ENCODE measurements at regions not wholly inside any gene's neighbourhood (a gene's known extent, or its start where the extent isn't known, plus 50 kb on each side); places are given as distances from the start of the nearest gene placed in this dataset.
"Not testable (repeated sequence)": the region's sequence is repeated elsewhere in the genome, so short reads cannot be mapped to it uniquely, and the experiment has no call there.

DNA sequence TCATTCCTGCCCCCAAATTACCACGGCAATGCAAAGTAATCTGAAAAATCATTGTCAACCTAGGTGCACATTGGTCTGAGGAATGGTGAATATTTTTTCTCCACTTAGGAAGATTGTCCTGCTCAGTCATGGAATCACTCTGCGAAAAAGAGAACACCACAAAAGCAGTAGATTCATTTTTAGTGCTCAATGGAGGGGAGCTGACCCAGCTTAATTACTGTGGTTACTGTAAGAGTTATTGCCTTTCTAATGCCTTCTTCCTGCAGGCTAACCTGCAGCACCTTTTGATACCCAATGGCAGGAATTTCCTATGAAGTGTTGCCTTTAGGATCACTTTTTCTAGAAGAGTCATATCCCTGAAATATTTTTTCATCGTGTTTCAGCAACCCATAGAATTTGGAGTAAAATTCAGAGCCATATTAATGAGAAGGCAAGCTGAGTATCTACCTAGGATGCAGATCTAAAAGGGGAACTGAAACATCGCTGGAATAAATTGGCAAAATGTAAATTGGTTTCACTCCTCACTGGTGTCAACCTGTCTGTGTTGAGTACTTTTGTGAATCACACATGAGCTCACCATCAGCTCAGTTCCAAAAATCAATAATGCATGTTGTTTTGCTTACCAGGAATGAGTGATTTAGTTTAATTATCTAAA is 464.5 kb downstream of the CSNK1G3 start:
- FAIRE-seq (peak; percentile 53), DNase-seq (ENCODE audit: extremely low spot score, insufficient read length, low read depth) (no peak)

- not testable (repeated sequence) for FAIRE-seq; DNase-seq (ENCODE audit: extremely low spot score, insufficient read length, low read depth)
Measured at GRCh38 chr5:123975521-123975920, 463.5 kb downstream of the CSNK1G3 start.

- FAIRE-seq (no peak), DNase-seq (ENCODE audit: extremely low spot score, insufficient read length, low read depth) (no peak)
Measured at GRCh38 chr5:123966781-123967180, 454.8 kb downstream of the CSNK1G3 start.

GRCh38 chr5:123965626-123966025 is 453.6 kb downstream of the CSNK1G3 start:
- FAIRE-seq, result no peak
- no peak for DNase-seq (ENCODE audit: extremely low spot score, insufficient read length, low read depth)

DNA sequence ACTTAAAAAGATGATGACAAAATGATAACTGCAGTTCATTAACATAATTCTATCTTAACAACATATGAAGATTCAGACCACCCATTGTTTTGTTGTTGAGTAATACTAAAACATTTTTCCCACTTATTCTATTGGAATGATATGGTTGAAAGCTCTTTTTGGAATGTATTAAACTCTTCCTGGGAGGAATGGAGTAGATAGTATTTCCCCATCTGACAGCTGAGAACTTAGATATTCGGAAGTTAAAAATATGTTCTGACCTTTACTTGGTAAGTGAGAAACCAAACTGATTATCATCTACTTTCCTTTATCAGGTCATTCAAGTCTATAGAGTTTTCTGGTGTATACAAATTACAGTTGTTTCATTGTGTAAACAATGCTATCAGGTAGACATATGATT is 452.9 kb downstream of the CSNK1G3 start:
- DNase-seq (ENCODE audit: extremely low spot score, insufficient read length, low read depth) (no peak), FAIRE-seq (no peak)

GRCh38 chr5:123960526-123960925 is 448.5 kb downstream of the CSNK1G3 start:
- FAIRE-seq (no peak), DNase-seq (ENCODE audit: extremely low spot score, insufficient read length, low read depth) (no peak)

DNA sequence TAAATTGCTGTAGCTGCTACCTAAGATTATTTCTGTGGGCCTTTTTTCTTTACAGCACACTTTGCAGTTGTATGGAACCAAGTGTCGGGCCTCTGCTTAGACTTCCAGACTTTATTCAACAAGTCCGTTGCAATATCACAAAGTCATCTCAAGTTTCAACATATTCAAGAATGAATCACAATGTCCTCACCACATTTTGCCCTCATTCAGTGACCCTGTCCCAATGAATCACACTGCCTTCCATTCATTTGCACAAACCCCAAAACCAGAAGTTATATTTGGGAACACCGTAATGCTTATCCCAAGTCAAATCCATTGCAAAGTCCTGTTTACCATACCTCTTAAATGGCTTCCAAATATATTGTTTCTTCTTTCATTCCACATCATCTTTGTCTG is 439.6 kb downstream of the CSNK1G3 start:
- FAIRE-seq (no peak), DNase-seq (ENCODE audit: extremely low spot score, insufficient read length, low read depth) (no peak)

GRCh38 chr5:123950701-123951581 is 439.0 kb downstream of the CSNK1G3 start:
- DNase-seq (ENCODE audit: extremely low spot score, insufficient read length, low read depth) (no peak), FAIRE-seq (no peak)

- DNase-seq (ENCODE audit: extremely low spot score, insufficient read length, low read depth) (no peak), FAIRE-seq (no peak)
Measured at GRCh38 chr5:123949807-123950340, 437.9 kb downstream of the CSNK1G3 start.

- FAIRE-seq (no peak), DNase-seq (ENCODE audit: extremely low spot score, insufficient read length, low read depth) (no peak)
Measured at GRCh38 chr5:123949043-123949804, 437.2 kb downstream of the CSNK1G3 start.

GRCh38 chr5:123947797-123948196 is 435.8 kb downstream of the CSNK1G3 start:
- no peak for FAIRE-seq

DNA sequence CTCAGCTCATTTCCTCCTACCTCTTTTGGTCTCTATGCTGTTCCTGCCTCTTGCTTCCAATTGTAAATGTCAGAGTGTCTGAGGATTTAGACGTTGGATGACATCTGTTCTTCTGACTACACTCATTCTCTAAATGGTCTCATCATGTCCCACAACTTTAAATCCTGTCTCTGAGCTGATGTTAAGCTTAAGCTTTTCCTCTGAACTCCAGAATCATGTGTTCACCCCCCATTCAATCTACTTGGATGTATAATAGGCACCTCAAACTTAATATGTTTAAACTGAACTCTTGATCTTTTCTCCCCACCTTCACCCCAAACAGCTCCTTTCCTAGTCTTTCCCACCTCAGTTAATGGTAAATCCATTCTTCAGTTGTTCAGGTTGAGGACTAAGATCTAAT is 433.6 kb downstream of the CSNK1G3 start:
- DNase-seq (ENCODE audit: extremely low spot score, insufficient read length, low read depth) (no peak), FAIRE-seq (no peak)

More at GRCh38 chr5:123947797-123948196, 435.8 kb downstream of the CSNK1G3 start:
- DNase-seq (ENCODE audit: extremely low spot score, insufficient read length, low read depth), result no peak

DNA sequence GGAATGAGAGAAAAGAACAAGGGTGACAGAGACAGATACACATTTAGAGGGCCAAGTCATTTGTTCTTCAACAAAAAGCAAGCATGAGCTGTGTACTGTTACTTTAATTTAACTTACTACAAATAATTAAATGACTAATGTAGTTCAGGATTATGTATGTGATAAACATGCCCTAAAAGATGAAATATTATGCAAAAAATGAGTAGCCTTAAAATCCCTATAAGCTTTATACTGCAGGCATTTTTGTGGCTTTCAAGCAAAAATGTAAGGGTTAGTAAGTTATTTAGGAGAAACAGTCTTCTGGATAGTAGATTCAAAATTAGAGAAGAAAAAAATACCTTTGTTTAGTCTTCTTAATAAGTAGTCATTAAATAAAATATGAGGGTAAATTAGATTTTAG is 431.2 kb downstream of the CSNK1G3 start:
- no peak for FAIRE-seq
- DNase-seq (ENCODE audit: extremely low spot score, insufficient read length, low read depth), result no peak

DNA sequence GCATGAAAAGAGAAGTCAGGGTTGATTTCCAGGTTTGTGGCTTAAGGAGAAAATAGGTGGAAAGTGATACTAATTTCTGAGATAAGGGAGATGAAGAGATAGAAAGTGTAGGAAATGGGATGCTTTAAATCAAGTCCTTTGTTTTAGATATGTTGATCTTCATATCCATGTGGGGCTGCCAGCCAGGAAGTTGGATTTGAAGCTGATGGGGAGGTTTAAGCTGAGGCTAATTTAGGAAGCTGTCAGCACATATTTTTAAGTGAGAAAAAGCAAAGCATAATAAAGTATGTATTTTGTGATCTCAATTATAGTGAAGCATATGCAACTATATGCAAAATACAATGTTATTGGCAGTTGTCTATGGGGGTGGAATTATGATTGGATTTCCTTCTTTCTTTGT is 428.4 kb downstream of the CSNK1G3 start:
- FAIRE-seq (no peak), DNase-seq (ENCODE audit: extremely low spot score, insufficient read length, low read depth) (no peak)

GRCh38 chr5:123937230-123937629 is 425.3 kb downstream of the CSNK1G3 start:
- no peak for DNase-seq (ENCODE audit: extremely low spot score, insufficient read length, low read depth)

GRCh38 chr5:123936548-123936947 is 424.6 kb downstream of the CSNK1G3 start:
- no peak for FAIRE-seq
- no peak for DNase-seq (ENCODE audit: extremely low spot score, insufficient read length, low read depth)

More at GRCh38 chr5:123937230-123937629, 425.3 kb downstream of the CSNK1G3 start:
- peak; percentile 64 for FAIRE-seq

DNA sequence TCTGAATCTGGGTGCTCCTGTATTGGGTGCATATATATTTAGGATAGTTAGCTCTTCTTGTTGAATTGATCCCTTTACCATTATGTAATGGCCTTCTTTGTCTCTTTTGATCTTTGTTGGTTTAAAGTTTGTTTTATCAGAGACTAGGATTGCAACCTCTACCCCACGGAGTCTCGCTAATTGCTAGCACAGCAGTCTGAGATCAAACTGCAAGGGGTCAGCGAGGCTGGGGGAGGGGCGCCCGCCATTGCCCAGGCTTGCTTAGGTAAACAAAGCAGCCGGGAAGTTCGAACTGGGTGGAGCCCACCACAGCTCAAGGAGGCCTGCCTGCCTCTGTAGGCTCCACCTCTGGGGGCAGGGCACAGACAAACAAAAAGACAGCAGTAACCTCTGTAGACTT is 421.8 kb downstream of the CSNK1G3 start:
- not testable (repeated sequence) for DNase-seq (ENCODE audit: extremely low spot score, insufficient read length, low read depth); FAIRE-seq

DNA sequence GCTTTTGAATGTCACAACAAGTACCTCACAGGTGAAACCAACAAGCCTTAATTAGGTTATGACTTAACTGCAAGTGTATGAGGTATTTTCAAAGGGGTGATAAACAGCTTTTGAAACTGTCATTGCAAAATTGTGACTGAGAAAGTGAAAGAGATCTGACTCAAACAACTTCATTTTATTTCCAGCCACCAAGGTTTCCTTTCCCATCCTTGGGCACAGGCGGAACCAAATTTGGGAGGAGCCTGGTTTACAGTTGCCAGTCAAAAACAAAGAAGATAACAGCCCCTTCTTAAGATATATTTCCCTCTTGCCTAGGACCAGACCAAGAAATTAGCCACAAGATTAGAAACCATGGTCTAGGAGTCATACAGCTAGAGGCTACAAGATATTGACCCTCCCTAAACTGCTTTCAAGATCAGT is 417.1 kb downstream of the CSNK1G3 start:
- DNase-seq (ENCODE audit: extremely low spot score, insufficient read length, low read depth) (no peak), FAIRE-seq (no peak)

GRCh38 chr5:123928401-123928800 is 416.4 kb downstream of the CSNK1G3 start:
- no peak for FAIRE-seq
- no peak for DNase-seq (ENCODE audit: extremely low spot score, insufficient read length, low read depth)

DNA sequence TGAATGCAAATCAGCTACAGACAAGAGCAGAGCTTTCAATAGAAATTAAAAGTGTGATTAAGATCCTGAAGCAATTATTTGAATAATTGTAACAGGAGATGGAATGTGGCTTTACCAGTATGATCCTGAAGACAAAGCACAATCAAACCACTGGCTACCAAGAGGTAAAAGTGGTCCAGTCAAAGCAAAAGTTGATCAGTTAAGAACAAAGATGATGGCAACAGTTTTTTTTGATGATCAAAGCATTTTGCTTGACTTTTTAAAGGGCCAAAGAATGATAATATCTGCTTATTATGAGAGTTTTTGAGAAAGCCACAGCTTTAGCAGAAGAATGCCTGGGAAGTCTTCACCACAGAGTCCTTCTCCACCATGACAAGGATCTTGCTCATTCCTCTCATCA is 409.2 kb downstream of the CSNK1G3 start:
- FAIRE-seq, result no peak
- DNase-seq (ENCODE audit: extremely low spot score, insufficient read length, low read depth), result no peak

All from GM18507 (cell line).